ENCODE measurements at regions not wholly inside any gene's neighbourhood (a gene's known extent, or its start where the extent isn't known, plus 50 kb on each side); places are given as distances from the start of the nearest gene placed in this dataset.

DNA sequence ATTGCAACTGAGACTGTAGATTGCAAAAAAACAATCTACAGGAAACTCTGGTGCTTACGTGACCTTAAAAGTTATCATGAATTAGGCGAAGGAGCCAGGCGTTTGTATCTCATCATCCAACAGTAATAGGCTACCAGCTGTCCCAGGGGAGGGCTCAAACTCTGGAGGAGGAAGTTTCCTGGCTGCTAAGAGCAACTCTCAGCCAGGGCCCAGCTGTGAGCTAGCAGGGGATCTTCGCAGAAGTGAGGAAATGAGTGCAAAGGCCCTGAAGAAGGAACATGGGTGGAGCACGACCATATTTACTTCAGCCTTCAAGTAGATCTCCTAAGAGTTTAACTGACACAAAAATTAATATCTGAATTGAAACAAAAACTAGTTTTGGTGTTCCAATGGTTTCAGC is 686.9 kb upstream of the MAP3K7 start:
- Histone ChIP-seq H3K9me3 (ENCODE audit: control insufficient read depth in 4 of 4, insufficient read depth in 3 of 4, low read length in 3 of 4) (peaks cover 0 to 9% (median 0%) of the 10 kb centered on the region in 4 donors), H3K27ac (ENCODE audit: low read depth in 1 of 2, low read length in 1 of 2) (no peak overlapping the region), H3K27me3 (ENCODE audit: control insufficient read depth in 3 of 3, insufficient read depth in 3 of 3, low read length in 2 of 3) (no peaks in the 10 kb centered on the region), H3K36me3 (ENCODE audit: control insufficient read depth in 4 of 4, insufficient read depth in 4 of 4, low read length in 4 of 4) (no peaks in the 10 kb centered on the region), H3K4me1 (ENCODE audit: control insufficient read depth in 5 of 5, insufficient read depth in 5 of 5, low read length in 5 of 5) (peaks cover 0 to 5% (median 0%) of the 10 kb centered on the region in 5 donors), H3K4me3 (no peak overlapping the region), H3K9ac (ENCODE audit: insufficient read depth in 1 of 2, low read length in 2 of 2) (no peak overlapping the region)
- TF ChIP-seq, protein P1, sequence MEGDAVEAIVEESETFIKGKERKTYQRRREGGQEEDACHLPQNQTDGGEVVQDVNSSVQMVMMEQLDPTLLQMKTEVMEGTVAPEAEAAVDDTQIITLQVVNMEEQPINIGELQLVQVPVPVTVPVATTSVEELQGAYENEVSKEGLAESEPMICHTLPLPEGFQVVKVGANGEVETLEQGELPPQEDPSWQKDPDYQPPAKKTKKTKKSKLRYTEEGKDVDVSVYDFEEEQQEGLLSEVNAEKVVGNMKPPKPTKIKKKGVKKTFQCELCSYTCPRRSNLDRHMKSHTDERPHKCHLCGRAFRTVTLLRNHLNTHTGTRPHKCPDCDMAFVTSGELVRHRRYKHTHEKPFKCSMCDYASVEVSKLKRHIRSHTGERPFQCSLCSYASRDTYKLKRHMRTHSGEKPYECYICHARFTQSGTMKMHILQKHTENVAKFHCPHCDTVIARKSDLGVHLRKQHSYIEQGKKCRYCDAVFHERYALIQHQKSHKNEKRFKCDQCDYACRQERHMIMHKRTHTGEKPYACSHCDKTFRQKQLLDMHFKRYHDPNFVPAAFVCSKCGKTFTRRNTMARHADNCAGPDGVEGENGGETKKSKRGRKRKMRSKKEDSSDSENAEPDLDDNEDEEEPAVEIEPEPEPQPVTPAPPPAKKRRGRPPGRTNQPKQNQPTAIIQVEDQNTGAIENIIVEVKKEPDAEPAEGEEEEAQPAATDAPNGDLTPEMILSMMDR (IDR thresholded peaks at IDR 0.05; ENCODE audit: control extremely low read depth, extremely low read depth) = no peak
- DNase-seq (peak; percentile 18 to 72 (median 19)), ATAC-seq (ENCODE audit: insufficient read depth, low FRiP score) (no peak)
- 47 to 48% methylated on average over 5 of the region's 5 CpGs for WGBS, 2 donors

DNA sequence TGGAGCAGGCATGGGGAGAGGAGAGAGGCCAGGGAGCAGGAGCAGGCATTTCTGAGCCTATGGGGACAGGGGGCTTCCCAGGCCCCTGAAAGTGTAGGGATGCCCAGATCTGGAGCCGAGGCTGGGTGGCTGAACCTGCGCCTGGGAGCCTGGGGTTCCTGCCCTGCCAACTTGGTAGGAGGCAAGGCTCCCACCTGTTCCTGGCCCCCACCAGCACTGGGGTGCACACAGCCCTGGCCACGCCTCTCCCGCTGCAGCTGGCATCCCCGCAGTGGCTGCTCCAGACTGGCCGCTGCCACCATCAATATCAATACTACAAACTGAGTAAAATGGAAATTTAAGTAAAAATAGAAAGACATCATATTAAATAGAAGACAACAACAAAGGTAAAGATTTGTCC is 684.9 kb upstream of the MAP3K7 start:
- 93 to 99% methylated on average over 6 of the region's 6 CpGs for WGBS, 2 donors
- TF ChIP-seq, protein P1 (IDR thresholded peaks at IDR 0.05; ENCODE audit: control extremely low read depth, extremely low read depth) = no peak
- Histone ChIP-seq H3K4me3 (no peak overlapping the region), H3K27me3 (ENCODE audit: control insufficient read depth in 3 of 3, insufficient read depth in 3 of 3, low read length in 2 of 3) (no peaks in the 10 kb centered on the region), H3K36me3 (ENCODE audit: control insufficient read depth in 4 of 4, insufficient read depth in 4 of 4, low read length in 4 of 4) (no peaks in the 10 kb centered on the region), H3K4me1 (ENCODE audit: control insufficient read depth in 5 of 5, insufficient read depth in 5 of 5, low read length in 5 of 5) (peaks cover 0 to 21% (median 0%) of the 10 kb centered on the region in 5 donors), H3K27ac (ENCODE audit: low read depth in 1 of 2, low read length in 1 of 2) (no peak overlapping the region), H3K9me3 (ENCODE audit: control insufficient read depth in 4 of 4, insufficient read depth in 3 of 4, low read length in 3 of 4) (peaks cover 0 to 9% (median 0%) of the 10 kb centered on the region in 4 donors), H3K9ac (ENCODE audit: insufficient read depth in 1 of 2, low read length in 2 of 2) (no peak overlapping the region)
- ATAC-seq (ENCODE audit: insufficient read depth, low FRiP score) = no peak
- no peak for DNase-seq

DNA sequence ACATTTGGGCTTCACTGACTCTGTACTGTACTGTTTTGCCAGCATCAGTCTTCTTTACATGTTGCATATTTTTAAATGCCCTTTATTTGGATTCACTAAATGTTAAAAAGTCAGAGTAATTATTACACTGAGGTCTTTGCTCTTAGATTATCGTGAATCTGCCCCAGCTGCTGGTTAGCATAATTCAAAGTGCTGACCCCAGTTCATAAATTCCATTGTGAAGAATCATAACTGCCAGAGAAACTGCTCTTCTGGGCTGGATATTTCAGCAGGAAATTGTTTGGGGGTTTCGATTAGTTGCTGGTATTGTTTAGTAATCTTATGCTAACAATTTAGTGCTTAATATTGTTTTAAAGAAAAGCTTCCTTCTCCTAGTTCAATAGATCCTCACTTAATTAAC is 682.1 kb upstream of the MAP3K7 start:
- Histone ChIP-seq H3K4me1 (ENCODE audit: control insufficient read depth in 5 of 5, insufficient read depth in 5 of 5, low read length in 5 of 5) (peaks cover 0 to 35% (median 0%) of the 10 kb centered on the region in 5 donors), H3K9ac (ENCODE audit: insufficient read depth in 1 of 2, low read length in 2 of 2) (no peak overlapping the region), H3K4me3 (no peak overlapping the region), H3K9me3 (ENCODE audit: control insufficient read depth in 4 of 4, insufficient read depth in 3 of 4, low read length in 3 of 4) (peaks cover 0 to 9% (median 0%) of the 10 kb centered on the region in 4 donors), H3K36me3 (ENCODE audit: control insufficient read depth in 4 of 4, insufficient read depth in 4 of 4, low read length in 4 of 4) (no peaks in the 10 kb centered on the region), H3K27me3 (ENCODE audit: control insufficient read depth in 3 of 3, insufficient read depth in 3 of 3, low read length in 2 of 3) (no peaks in the 10 kb centered on the region), H3K27ac (ENCODE audit: low read depth in 1 of 2, low read length in 1 of 2) (no peak overlapping the region)
- 66 to 81% methylated on average over 2 of the region's 2 CpGs for WGBS, 2 donors
- no peak for ATAC-seq (ENCODE audit: insufficient read depth, low FRiP score)
- TF ChIP-seq, protein P1 (IDR thresholded peaks at IDR 0.05; ENCODE audit: control extremely low read depth, extremely low read depth) = no peak
- DNase-seq = peak in 2 of 3 donors; percentile 32 to 45

DNA sequence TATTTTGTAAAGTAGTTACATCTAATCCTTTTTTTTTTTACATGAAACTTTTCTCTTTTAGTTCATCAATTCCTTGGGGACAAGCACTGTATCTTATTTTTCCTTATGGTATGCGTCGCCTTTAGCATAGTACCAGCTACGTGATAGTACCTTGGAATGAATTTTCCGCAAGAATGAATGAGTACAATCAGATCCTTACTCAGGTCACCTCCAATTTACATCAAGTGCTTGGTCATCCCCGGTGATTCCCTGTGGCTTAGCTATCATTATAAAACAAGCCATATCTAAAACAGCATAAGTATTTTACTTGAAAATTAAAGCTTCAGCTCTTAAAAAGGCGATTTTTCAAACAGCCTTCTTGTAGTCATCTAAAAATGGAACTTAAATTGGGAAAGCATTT is 680.4 kb upstream of the MAP3K7 start:
- Histone ChIP-seq H3K4me3 (no peak overlapping the region), H3K27me3 (ENCODE audit: control insufficient read depth in 3 of 3, insufficient read depth in 3 of 3, low read length in 2 of 3) (no peaks in the 10 kb centered on the region), H3K9ac (ENCODE audit: insufficient read depth in 1 of 2, low read length in 2 of 2) (no peak overlapping the region), H3K27ac (ENCODE audit: low read depth in 1 of 2, low read length in 1 of 2) (no peak overlapping the region), H3K4me1 (ENCODE audit: control insufficient read depth in 5 of 5, insufficient read depth in 5 of 5, low read length in 5 of 5) (peaks cover 0 to 38% (median 0%) of the 10 kb centered on the region in 5 donors), H3K9me3 (ENCODE audit: control insufficient read depth in 4 of 4, insufficient read depth in 3 of 4, low read length in 3 of 4) (peaks cover 0 to 9% (median 0%) of the 10 kb centered on the region in 4 donors), H3K36me3 (ENCODE audit: control insufficient read depth in 4 of 4, insufficient read depth in 4 of 4, low read length in 4 of 4) (no peaks in the 10 kb centered on the region)
- TF ChIP-seq, protein P1 (IDR thresholded peaks at IDR 0.05; ENCODE audit: control extremely low read depth, extremely low read depth) = no peak
- DNase-seq = no peak
- ATAC-seq (ENCODE audit: insufficient read depth, low FRiP score) = no peak
- WGBS, 2 donors = 91 to 93% methylated on average over 6 of the region's 6 CpGs

All from lung (tissue), 11 donors.